ENCODE measurements at regions not wholly inside any gene's neighbourhood (a gene's known extent, or its start where the extent isn't known, plus 50 kb on each side); places are given as distances from the start of the nearest gene placed in this dataset.

DNA sequence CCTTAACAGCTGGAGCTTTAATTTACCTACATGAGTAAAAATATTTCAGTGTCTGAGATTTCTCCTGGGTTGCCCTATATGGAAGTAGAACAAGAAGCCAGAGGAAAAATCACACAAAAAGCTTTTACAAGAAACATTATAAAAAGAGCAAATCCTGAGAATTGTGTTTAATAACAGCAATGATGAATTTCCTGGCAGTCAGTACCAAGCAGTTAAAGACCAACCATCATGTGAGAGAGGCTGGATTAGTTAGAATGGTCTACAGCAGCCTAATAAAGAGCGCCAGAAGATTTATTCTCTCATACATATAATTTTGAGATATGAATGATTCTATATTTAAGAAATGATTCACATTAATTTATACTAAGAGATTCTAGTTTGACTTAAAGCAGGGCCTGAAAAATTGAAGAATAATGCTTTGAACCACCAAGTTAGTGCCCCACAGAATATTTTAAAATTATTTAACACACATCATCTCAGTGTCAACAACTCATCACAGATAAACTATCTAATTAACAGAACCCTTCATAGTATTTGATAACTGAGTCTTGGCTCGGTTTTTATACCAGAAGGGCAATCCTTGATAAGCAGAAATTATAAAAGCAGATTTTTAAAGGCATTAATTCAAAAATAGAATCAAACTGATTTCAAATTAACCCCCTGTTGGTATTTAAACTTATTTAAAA lies 59.9 kb upstream of the DPH6 start:
- H3K4me3 ChIP-seq = no peak overlapping the region
- no peak overlapping the region for H3K27ac ChIP-seq
- intact Hi-C loops (cut with DNase I) = no loop called here
- no peak for DNase-seq
- H3K27me3 ChIP-seq = no peaks in the 10 kb centered on the region
- H3K36me3 ChIP-seq (replicated peaks in 1 of 2) = no peaks in the 10 kb centered on the region
- TF ChIP-seq, protein P1, sequence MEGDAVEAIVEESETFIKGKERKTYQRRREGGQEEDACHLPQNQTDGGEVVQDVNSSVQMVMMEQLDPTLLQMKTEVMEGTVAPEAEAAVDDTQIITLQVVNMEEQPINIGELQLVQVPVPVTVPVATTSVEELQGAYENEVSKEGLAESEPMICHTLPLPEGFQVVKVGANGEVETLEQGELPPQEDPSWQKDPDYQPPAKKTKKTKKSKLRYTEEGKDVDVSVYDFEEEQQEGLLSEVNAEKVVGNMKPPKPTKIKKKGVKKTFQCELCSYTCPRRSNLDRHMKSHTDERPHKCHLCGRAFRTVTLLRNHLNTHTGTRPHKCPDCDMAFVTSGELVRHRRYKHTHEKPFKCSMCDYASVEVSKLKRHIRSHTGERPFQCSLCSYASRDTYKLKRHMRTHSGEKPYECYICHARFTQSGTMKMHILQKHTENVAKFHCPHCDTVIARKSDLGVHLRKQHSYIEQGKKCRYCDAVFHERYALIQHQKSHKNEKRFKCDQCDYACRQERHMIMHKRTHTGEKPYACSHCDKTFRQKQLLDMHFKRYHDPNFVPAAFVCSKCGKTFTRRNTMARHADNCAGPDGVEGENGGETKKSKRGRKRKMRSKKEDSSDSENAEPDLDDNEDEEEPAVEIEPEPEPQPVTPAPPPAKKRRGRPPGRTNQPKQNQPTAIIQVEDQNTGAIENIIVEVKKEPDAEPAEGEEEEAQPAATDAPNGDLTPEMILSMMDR (IDR thresholded peaks at IDR 0.05) = no peak
- TF ChIP-seq POLR2A (IDR thresholded peaks at IDR 0.05) = no peak
- H3K9me3 ChIP-seq (replicated peaks in 1 of 3) = peaks cover 0 to 4% (median 0%) of the 10 kb centered on the region in 3 donors
- 78 to 89% (median 85%) methylated on average over 2 of the region's 2 CpGs for WGBS, 4 donors
- H3K4me1 ChIP-seq (replicated peaks in 1 of 2) = peaks cover 6 to 10% of the 10 kb centered on the region in 2 donors

DNA sequence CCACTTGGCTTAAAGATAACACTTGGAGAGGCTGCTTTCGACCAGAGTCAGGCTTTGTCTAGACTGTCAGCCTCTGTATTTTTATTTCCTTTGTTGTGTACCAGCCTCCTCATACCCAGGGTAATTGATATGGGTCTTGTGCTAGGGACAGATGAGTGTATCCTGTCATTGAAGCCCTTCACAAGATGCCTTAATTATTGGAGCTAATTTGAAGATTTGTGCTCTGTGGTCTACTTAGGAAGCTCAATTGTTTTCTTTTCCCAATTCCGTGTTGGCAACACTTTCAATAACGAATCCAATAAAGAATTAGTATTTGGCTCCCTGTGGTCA lies 60.5 kb upstream of the DPH6 start:
- Histone ChIP-seq H3K4me1 (replicated peaks in 1 of 2) (peaks cover 6 to 10% of the 10 kb centered on the region in 2 donors), H3K36me3 (replicated peaks in 1 of 2) (no peaks in the 10 kb centered on the region), H3K9me3 (replicated peaks in 1 of 3) (peaks cover 0 to 4% (median 0%) of the 10 kb centered on the region in 3 donors), H3K27me3 (no peaks in the 10 kb centered on the region), H3K27ac (no peak overlapping the region), H3K4me3 (no peak overlapping the region)
- DNase-seq = no peak
- 72 to 87% (median 78%) methylated on average over 3 of the region's 3 CpGs for WGBS, 4 donors
- TF ChIP-seq, protein P1 (IDR thresholded peaks at IDR 0.05) = no peak
- TF ChIP-seq POLR2A (IDR thresholded peaks at IDR 0.05) = no peak
- intact Hi-C loops (cut with DNase I) = no loop called here

DNA sequence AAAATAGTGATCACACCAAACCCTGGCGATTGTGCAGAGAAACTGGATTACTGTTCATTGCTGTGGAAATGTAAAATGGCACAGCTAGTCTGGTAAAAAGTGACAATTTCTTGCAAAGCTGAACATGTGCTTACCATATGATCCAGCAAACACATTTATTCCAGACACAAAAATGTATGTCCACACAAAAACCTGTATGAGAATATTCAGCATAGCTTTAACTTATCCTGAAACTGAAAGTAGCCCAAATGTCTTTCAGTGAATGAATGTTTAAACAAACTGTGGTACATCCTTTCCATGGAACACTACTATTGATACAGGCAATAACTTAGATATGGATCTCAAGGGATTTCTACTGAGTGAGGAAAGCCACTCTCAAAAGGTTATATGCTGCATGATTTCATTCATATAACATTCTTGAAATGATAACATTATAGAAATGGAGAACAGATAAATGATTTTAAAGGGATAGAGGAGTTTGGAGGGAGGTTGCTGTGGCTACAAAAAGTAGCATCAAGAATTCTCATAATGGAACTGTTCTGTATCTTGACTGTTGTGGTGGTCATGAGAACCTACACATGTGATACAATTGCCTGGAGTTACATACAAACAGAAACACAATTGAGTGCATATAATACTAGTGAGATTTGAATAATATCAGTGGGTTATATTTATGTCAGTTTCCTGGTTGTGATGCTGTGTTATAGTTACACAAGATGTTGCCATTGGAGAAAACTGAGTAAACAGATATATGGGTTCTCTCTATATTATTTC lies 70.7 kb upstream of the DPH6 start:
- Histone ChIP-seq H3K27me3 (no peaks in the 10 kb centered on the region), H3K36me3 (replicated peaks in 1 of 2) (no peaks in the 10 kb centered on the region), H3K4me1 (replicated peaks in 1 of 2) (peaks cover 9 to 11% of the 10 kb centered on the region in 2 donors), H3K9me3 (replicated peaks in 1 of 3) (no peaks in the 10 kb centered on the region), H3K4me3 (no peak overlapping the region), H3K27ac (no peak overlapping the region)
- 83 to 98% (median 93%) methylated on average over 1 of the region's 1 CpG for WGBS, 4 donors
- no peak for TF ChIP-seq POLR2A (IDR thresholded peaks at IDR 0.05)
- TF ChIP-seq, protein P1 (IDR thresholded peaks at IDR 0.05) = no peak
- intact Hi-C loops (cut with DNase I) = no loop called here
- DNase-seq = no peak

DNA sequence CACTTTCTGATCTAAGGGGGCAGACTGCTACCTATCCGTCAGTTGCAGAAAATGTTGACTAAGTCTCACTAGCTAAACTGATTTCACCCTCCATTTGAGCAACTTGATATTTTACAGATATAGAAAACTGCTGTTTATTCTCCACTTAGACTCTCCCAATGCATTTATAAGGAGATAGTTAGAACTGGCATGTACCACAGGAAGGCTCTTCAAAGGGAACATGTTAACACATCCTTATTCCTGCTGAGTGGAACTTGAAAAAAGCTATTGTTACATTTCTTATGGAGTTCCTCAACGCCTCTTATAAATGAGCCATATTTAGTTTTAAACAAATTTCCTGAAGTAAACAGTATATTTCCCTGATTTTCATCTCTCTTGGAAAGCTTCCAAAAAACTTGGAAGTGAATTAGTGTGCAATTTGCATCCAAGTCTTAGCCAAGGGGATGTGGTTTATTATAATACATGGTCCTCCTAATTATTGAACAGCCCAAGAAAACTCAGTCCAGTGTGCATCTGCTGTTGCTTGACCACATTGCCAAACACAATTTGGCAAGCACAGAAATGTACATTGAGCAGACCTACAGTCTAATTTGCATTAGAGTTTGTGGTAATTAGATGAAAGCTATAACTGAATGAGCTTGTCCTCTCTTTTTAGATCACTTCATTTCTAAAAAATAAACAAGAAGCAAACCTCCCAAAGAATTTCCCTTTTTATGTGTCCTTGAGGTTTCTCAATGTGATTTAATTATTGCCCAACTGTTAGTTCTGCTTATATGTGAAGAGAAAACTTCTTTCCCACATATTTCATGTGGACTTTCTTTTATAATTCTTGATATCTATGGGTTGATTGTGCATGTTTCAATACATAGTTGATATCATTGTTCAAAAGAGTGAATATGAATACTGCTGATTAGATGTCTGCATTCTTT lies 72.6 kb upstream of the DPH6 start:
- no peak for DNase-seq
- no peaks in the 10 kb centered on the region for H3K27me3 ChIP-seq
- no peak overlapping the region for H3K27ac ChIP-seq
- TF ChIP-seq, protein P1 (IDR thresholded peaks at IDR 0.05) = no peak
- TF ChIP-seq POLR2A (IDR thresholded peaks at IDR 0.05) = no peak
- peaks cover 9 to 11% of the 10 kb centered on the region in 2 donors for H3K4me1 ChIP-seq (replicated peaks in 1 of 2)
- no peak overlapping the region for H3K4me3 ChIP-seq
- whole genome bisulfite sequencing, 4 donors = 66 to 80% (median 69%) methylated on average over 2 of the region's 2 CpGs
- H3K9me3 ChIP-seq (replicated peaks in 1 of 3) = no peaks in the 10 kb centered on the region
- H3K36me3 ChIP-seq (replicated peaks in 1 of 2) = no peaks in the 10 kb centered on the region
- intact Hi-C loops (cut with DNase I) = no loop called here

Data from adrenal gland (tissue), 9 donors.